ENCODE measurements at regions not wholly inside any gene's neighbourhood (a gene's known extent, or its start where the extent isn't known, plus 50 kb on each side); places are given as distances from the start of the nearest gene placed in this dataset.

DNA sequence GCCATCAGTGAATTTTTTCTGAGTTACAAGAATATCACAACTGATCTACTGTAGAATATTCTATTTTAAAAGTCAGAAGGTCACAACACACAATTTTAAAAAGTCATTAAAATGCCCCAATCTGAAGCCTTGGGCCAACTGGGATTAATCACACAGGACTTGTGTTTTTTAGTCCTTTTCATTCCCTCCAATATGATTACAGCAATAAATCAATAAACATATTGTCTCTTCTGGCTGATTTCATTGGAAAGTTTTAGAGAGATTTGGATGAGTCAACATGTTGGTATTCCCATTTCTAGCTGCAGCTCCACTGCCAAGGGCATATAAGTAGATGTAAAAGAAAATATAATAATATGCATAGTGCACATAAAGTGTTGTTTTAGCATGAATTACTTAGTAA is 85.8 kb downstream of the NIBAN1 start:
- TF ChIP-seq, protein P1, sequence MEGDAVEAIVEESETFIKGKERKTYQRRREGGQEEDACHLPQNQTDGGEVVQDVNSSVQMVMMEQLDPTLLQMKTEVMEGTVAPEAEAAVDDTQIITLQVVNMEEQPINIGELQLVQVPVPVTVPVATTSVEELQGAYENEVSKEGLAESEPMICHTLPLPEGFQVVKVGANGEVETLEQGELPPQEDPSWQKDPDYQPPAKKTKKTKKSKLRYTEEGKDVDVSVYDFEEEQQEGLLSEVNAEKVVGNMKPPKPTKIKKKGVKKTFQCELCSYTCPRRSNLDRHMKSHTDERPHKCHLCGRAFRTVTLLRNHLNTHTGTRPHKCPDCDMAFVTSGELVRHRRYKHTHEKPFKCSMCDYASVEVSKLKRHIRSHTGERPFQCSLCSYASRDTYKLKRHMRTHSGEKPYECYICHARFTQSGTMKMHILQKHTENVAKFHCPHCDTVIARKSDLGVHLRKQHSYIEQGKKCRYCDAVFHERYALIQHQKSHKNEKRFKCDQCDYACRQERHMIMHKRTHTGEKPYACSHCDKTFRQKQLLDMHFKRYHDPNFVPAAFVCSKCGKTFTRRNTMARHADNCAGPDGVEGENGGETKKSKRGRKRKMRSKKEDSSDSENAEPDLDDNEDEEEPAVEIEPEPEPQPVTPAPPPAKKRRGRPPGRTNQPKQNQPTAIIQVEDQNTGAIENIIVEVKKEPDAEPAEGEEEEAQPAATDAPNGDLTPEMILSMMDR (IDR thresholded peaks at IDR 0.05; ENCODE audit: insufficient read depth, low read depth, low read length), result no peak
- TF ChIP-seq EZH2 (IDR thresholded peaks at IDR 0.05; ENCODE audit: insufficient read depth, low read length), result no peak

Measured in astrocyte (in vitro differentiated cells and primary cell).